Thyroid gland (tissue), 4 donors: ENCODE measurements at regions not wholly inside any gene's neighbourhood (a gene's known extent, or its start where the extent isn't known, plus 50 kb on each side); places are given as distances from the start of the nearest gene placed in this dataset.

ENCODE experiments used
- DNase-seq, 2 donors: peaks; one replicate each; pipeline ENCODE4 v3.0.0-alpha.2; 2019
- H3K27ac ChIP-seq, 3 donors: fragments of 200-600 bp; sonication (generic); 1 replicate in 2 of 3; 2 replicates in 1 of 3; pipeline ENCODE4 v1.5.1; 2016 to 2019; ENCODE audit warnings: mild to moderate bottlenecking in 1 of 3, moderate library complexity in 1 of 3
- H3K27me3 ChIP-seq: fragments of 200-600 bp; sonication (generic); one replicate; pipeline ENCODE4 v1.5.1; 2019
- H3K36me3 ChIP-seq, 2 donors: fragments of 200-600 bp; sonication (generic); one replicate each; pipeline ENCODE4 v1.5.1; 2016 to 2019
- H3K4me1 ChIP-seq, 2 donors: fragments of 200-600 bp; sonication (generic); one replicate each; pipeline ENCODE4 v1.5.1; 2017 to 2019
- H3K4me3 ChIP-seq, 3 donors: fragments of 200-600 bp; sonication (generic); replicated peaks in 1 of 3; 1 replicate in 2 of 3; 2 replicates in 1 of 3; pipeline ENCODE4 v1.5.1; 2016; ENCODE audit warnings: mild to moderate bottlenecking in 1 of 3
- H3K9me3 ChIP-seq: fragments of 200-600 bp; sonication (generic); one replicate; pipeline ENCODE4 v1.5.1; 2017
- POLR2A ChIP-seq, 2 donors: fragments of 450-650 bp; IDR thresholded peaks; one replicate each; pipeline ENCODE4 v1.6.1; 2017; ENCODE audit warnings: antibody characterized with exemption in 2 of 2, mild to moderate bottlenecking in 2 of 2, moderate library complexity in 1 of 2
- WGBS, 2 donors: methylation state at CpG; one replicate each; pipeline ENCODE4 v1.1.5; 2017; 5-methylcytosine and 5-hydroxymethylcytosine counted together
- intact Hi-C: fragments of 100-400 bp; cut with DNase I; formaldehyde crosslinking; loops from one replicate; pipeline ENCODE4 v1.15.1; 2023
- TF ChIP-seq, protein P1 (sequence below), 6 experiments: fragments of 200-600 bp in 3 of 6; fragments of 450-650 bp in 3 of 6; sonication (generic) in 3 of 6; IDR thresholded peaks; one replicate each; pipeline ENCODE4 v1.5.1; 2016 to 2019; ENCODE audit warnings: antibody characterized with exemption in 6 of 6, mild to moderate bottlenecking in 2 of 6, inconsistent platforms in 1 of 6, moderate library complexity in 1 of 6

DNA sequence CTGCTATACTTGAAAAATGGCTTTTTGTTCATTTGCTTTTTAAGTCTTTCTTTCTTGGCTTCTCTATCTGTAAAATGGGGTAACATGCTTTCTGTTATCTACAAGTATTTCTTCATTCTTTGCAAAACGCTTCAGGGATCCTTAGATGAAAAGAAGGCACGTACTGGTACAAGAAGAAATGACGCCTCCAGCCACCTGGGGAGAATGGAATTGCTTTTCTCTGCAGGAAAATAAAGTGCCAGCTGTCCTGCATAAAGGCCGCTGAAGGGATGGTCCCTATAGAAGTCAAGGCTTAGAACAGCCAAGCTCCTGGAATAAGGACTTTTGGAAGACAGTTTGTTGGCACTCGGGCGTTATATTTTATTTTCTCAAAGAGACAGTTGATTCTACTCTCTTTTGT, 210.8 kb upstream of the RASGEF1B start:
- WGBS, 2 donors = 86 to 90% methylated on average over 6 of the region's 6 CpGs
- H3K27me3 ChIP-seq = no peaks in the 10 kb centered on the region
- intact Hi-C loops = no loop called here

DNA sequence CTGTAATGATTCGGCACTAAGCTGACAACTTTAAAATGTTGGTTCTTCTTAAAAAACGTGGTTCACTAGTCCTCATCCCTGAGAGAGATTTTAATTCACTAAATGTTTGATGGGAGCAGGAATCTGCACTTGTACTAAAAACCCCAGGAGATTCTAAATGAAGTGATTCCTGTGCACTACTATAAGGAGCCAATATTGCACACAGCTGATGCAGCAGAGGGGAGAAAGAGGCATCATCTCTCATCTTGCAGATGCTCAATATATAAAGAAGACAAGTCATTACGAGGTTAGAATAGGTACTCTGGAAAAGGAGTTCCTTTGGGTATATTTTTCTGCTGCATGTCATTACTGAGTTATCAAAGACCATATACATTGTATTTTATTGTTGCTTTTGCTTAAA, 207.6 kb upstream of the RASGEF1B start:
- no peak overlapping the region for H3K27ac ChIP-seq
- no peaks in the 10 kb centered on the region for H3K4me1 ChIP-seq
- intact Hi-C loops = no loop called here
- TF ChIP-seq, protein P1, sequence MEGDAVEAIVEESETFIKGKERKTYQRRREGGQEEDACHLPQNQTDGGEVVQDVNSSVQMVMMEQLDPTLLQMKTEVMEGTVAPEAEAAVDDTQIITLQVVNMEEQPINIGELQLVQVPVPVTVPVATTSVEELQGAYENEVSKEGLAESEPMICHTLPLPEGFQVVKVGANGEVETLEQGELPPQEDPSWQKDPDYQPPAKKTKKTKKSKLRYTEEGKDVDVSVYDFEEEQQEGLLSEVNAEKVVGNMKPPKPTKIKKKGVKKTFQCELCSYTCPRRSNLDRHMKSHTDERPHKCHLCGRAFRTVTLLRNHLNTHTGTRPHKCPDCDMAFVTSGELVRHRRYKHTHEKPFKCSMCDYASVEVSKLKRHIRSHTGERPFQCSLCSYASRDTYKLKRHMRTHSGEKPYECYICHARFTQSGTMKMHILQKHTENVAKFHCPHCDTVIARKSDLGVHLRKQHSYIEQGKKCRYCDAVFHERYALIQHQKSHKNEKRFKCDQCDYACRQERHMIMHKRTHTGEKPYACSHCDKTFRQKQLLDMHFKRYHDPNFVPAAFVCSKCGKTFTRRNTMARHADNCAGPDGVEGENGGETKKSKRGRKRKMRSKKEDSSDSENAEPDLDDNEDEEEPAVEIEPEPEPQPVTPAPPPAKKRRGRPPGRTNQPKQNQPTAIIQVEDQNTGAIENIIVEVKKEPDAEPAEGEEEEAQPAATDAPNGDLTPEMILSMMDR (IDR thresholded peaks at IDR 0.05) = no peak
- TF ChIP-seq POLR2A (IDR thresholded peaks at IDR 0.05) = no peak
- H3K9me3 ChIP-seq = no peaks in the 10 kb centered on the region
- H3K4me3 ChIP-seq = no peak overlapping the region
- no peaks in the 10 kb centered on the region for H3K36me3 ChIP-seq
- WGBS, 2 donors = 84 to 88% methylated on average over 3 of the region's 3 CpGs
- no peaks in the 10 kb centered on the region for H3K27me3 ChIP-seq
- DNase-seq = no peak

More for the DNA sequence above, 210.8 kb upstream of the RASGEF1B start:
- H3K36me3 ChIP-seq = no peaks in the 10 kb centered on the region
- TF ChIP-seq, protein P1 (IDR thresholded peaks at IDR 0.05) = no peak
- TF ChIP-seq POLR2A (IDR thresholded peaks at IDR 0.05) = no peak
- H3K9me3 ChIP-seq = no peaks in the 10 kb centered on the region
- no peak overlapping the region for H3K27ac ChIP-seq
- no peak overlapping the region for H3K4me3 ChIP-seq
- peaks cover 0 to 6% of the 10 kb centered on the region in 2 donors for H3K4me1 ChIP-seq
- no peak for DNase-seq

DNA sequence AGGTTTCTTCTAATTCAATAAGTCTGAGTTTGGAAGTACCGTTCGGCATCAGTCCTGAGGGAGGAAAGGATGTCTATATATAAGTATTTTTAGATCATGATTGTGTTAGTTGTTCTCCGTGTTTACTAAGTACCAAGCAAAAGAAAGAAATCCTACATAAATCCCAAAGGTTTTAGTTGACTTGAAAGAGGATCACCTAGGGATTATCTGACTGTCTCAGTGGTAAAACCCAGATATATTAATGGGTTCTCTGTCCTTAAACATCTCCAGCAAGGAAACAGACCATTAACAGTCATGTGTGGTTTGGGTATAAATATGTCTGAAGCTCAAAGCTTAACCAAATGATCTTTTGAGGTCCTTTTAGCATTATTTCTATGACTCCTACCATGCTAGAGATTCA, 207.1 kb upstream of the RASGEF1B start:
- H3K27ac ChIP-seq = no peak overlapping the region
- DNase-seq = no peak
- H3K4me1 ChIP-seq = no peaks in the 10 kb centered on the region
- WGBS, 2 donors = 77 to 85% methylated on average over 3 of the region's 3 CpGs
- no peaks in the 10 kb centered on the region for H3K9me3 ChIP-seq
- H3K27me3 ChIP-seq = no peaks in the 10 kb centered on the region
- no peak overlapping the region for H3K4me3 ChIP-seq
- no peaks in the 10 kb centered on the region for H3K36me3 ChIP-seq
- intact Hi-C loops = no loop called here
- TF ChIP-seq, protein P1 (IDR thresholded peaks at IDR 0.05) = no peak
- TF ChIP-seq POLR2A (IDR thresholded peaks at IDR 0.05) = no peak

DNA sequence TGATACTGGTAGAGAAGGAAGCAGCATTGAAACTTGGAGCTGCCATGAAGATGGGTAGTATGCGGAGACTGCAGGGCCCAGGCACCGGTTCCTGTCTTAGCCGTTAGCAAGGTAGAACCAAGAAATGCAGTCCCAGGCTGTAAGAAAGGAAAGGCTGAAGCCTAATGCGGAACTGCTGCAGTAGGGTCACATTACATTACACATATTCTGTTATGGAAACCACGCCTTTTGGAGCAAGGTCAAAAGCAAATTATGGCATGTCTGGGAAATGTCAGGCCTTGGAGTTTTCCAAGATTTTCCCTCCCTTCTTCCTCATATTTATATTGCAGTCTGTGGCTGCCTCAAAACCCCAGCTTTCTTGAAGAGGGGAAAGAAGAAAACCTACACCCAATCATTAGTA, 204.8 kb upstream of the RASGEF1B start:
- no peak overlapping the region for H3K27ac ChIP-seq
- WGBS, 2 donors = 78 to 82% methylated on average over 5 of the region's 5 CpGs

DNA sequence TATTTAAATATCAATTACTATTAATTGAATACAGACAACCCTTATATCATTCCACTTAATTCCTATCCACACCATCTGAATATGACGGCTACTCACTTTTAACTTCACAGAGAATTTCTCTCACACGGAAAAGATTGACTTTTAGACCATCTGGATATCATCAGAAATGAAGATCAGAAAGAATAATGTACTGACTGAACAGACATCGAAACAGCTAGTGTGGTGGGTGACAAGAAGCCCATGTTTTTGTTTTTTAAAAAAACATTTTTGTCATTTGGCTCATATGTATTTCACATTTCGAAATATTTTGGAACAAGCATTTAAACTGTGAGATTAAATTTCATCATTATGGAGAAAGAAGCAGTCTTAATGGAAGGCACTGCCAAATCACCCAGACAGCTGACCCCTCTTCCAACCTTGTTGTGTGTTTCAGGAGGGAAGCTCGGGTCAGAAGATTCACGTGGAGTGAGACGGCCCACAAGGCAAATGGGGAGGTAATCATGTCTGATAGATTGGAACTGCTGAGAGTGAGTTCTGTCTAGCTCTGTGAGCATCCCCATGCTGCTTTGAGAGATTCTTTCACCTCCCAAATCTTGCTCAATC, 204.2 kb upstream of the RASGEF1B start:
- no peak overlapping the region for H3K27ac ChIP-seq
- TF ChIP-seq, protein P1 (IDR thresholded peaks at IDR 0.05) = no peak
- TF ChIP-seq POLR2A (IDR thresholded peaks at IDR 0.05) = no peak
- H3K36me3 ChIP-seq = no peaks in the 10 kb centered on the region
- 61 to 78% methylated on average over 7 of the region's 7 CpGs for WGBS, 2 donors
- H3K9me3 ChIP-seq = no peaks in the 10 kb centered on the region
- no peaks in the 10 kb centered on the region for H3K4me1 ChIP-seq
- DNase-seq = no peak
- intact Hi-C loops = no loop called here
- no peak overlapping the region for H3K4me3 ChIP-seq
- H3K27me3 ChIP-seq = no peaks in the 10 kb centered on the region

More for the DNA sequence above, 204.8 kb upstream of the RASGEF1B start:
- H3K4me3 ChIP-seq = no peak overlapping the region
- no peaks in the 10 kb centered on the region for H3K9me3 ChIP-seq
- no peaks in the 10 kb centered on the region for H3K4me1 ChIP-seq
- intact Hi-C loops = no loop called here
- DNase-seq = no peak
- TF ChIP-seq, protein P1 (IDR thresholded peaks at IDR 0.05) = no peak
- TF ChIP-seq POLR2A (IDR thresholded peaks at IDR 0.05) = no peak
- no peaks in the 10 kb centered on the region for H3K27me3 ChIP-seq
- no peaks in the 10 kb centered on the region for H3K36me3 ChIP-seq
